Psoas muscle (tissue), 7 donors: ENCODE measurements at regions not wholly inside any gene's neighbourhood (a gene's known extent, or its start where the extent isn't known, plus 50 kb on each side); places are given as distances from the start of the nearest gene placed in this dataset.

Experiments used
- ATAC-seq, 4 donors: fragments of 200-7000 bp; cut with Tn5 transposase; one replicate each; pipeline ENCODE4 v1.9.1; 2020; ENCODE audit warnings: moderate library complexity in 3 of 4, mild to moderate bottlenecking in 2 of 4
- DNase-seq, 2 donors: peaks; one replicate each; pipeline ENCODE4 v3.0.0-alpha.2; 2020
- H3K27ac ChIP-seq: fragments of 200-600 bp; one replicate; pipeline ENCODE4 v1.8.0; 2022
- H3K27me3 ChIP-seq, 3 donors: fragments of 200-600 bp in 1 of 3; one replicate each; pipeline versions ENCODE4 v1.6.1 to v1.8.0; 2013 to 2022; ENCODE audit warnings: low read length in 2 of 3, mild to moderate bottlenecking in 2 of 3, moderate library complexity in 1 of 3; ENCODE audit not compliant: insufficient read depth in 3 of 3
- H3K36me3 ChIP-seq, 2 donors: fragments of 200-600 bp in 1 of 2; one replicate each; pipeline versions ENCODE4 v1.6.1 to v1.8.0; 2013 to 2022; ENCODE audit warnings: low read depth in 1 of 2, mild to moderate bottlenecking in 1 of 2, moderate library complexity in 1 of 2; ENCODE audit not compliant: insufficient read depth in 1 of 2
- H3K4me1 ChIP-seq: fragments of 200-600 bp; one replicate; pipeline ENCODE4 v1.8.0; 2022
- H3K4me3 ChIP-seq: fragments of 200-600 bp; one replicate; pipeline ENCODE4 v1.8.0; 2022; ENCODE audit warnings: mild to moderate bottlenecking
- H3K9me3 ChIP-seq: fragments of 200-600 bp; one replicate; pipeline ENCODE4 v1.8.0; 2022
- WGBS, 3 donors: extraction: QIAGEN DNeasy Blood & Tissue Kit; methylation state at CpG; one replicate each; pipeline versions ENCODE4 v1.1.6 to v1.1.7; 2013; 5-methylcytosine and 5-hydroxymethylcytosine counted together
- intact Hi-C, 2 donors: fragments of 100-400 bp; cut with DNase I; formaldehyde crosslinking; loops; one replicate each; pipeline versions ENCODE4 v1.11.0 to v1.14.2; 2022
- TF ChIP-seq, protein P1 (sequence below): fragments of 200-600 bp; IDR thresholded peaks from one replicate; pipeline ENCODE4 v1.8.0; 2022; ENCODE audit warnings: antibody characterized with exemption
- donor health status: healthy with polysubstance abuse.
- donor health status: DM: no; HTN: no; CAD: no; lungs with moderate emphysema.
- donor health status: Bipolar disorder and iron deficiency.
- donor health status: healthy.
- donor health status: DM: yes; HTN: yes; CAD: no.
- donor health status: DM: no; HTN: no; CAD: no.
- donor health status: DM: yes; HTN: yes; CAD: no.

- H3K4me3 ChIP-seq: no peak overlapping the region
- WGBS, 3 donors: 48 to 69% (median 56%) methylated on average over 3 of the region's 3 CpGs
- no peaks in the 10 kb centered on the region for H3K9me3 ChIP-seq
- ATAC-seq: peak in 1 of 4 donors; percentile 34
- no peak overlapping the region for H3K27ac ChIP-seq
- intact Hi-C loops: no loop called here
- no peaks in the 10 kb centered on the region for H3K27me3 ChIP-seq
- peaks cover 47% of the 10 kb centered on the region for H3K4me1 ChIP-seq
- no peak for DNase-seq
- TF ChIP-seq, protein P1, sequence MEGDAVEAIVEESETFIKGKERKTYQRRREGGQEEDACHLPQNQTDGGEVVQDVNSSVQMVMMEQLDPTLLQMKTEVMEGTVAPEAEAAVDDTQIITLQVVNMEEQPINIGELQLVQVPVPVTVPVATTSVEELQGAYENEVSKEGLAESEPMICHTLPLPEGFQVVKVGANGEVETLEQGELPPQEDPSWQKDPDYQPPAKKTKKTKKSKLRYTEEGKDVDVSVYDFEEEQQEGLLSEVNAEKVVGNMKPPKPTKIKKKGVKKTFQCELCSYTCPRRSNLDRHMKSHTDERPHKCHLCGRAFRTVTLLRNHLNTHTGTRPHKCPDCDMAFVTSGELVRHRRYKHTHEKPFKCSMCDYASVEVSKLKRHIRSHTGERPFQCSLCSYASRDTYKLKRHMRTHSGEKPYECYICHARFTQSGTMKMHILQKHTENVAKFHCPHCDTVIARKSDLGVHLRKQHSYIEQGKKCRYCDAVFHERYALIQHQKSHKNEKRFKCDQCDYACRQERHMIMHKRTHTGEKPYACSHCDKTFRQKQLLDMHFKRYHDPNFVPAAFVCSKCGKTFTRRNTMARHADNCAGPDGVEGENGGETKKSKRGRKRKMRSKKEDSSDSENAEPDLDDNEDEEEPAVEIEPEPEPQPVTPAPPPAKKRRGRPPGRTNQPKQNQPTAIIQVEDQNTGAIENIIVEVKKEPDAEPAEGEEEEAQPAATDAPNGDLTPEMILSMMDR: no peak
- H3K36me3 ChIP-seq: no peaks in the 10 kb centered on the region
Measured at GRCh38 chr1:39147099-39148025, 57.1 kb upstream of the MACF1 start.

DNA sequence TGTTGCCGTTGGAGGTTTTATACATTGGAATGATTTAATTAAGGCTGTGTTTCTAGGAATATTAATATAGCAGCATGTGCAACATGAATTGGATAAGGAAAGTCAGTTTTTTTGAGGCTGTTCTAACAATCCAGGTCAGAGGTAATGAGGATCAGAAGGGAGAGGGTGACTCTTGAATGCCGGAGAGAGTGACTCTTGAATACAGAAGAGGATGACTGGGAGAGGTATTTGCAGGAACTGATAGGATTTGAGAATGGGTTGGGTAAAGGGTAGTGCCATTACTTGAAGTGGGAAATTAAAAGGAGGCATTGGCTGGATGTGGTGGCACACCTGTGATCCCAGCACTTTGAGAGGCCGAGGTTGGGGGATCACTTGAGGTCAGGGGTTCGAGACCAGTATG lies 55.6 kb upstream of the MACF1 start:
- Histone ChIP-seq H3K27me3 (no peaks in the 10 kb centered on the region), H3K27ac (no peak overlapping the region), H3K4me3 (no peak overlapping the region), H3K9me3 (no peaks in the 10 kb centered on the region), H3K4me1 (peaks cover 54% of the 10 kb centered on the region), H3K36me3 (no peaks in the 10 kb centered on the region)
- 89 to 94% (median 93%) methylated on average over 4 of the region's 4 CpGs for WGBS, 3 donors
- TF ChIP-seq, protein P1: no peak
- ATAC-seq: peak in 1 of 4 donors; percentile 53
- no peak for DNase-seq
- intact Hi-C loops: no loop called here

- no peak overlapping the region for H3K27ac ChIP-seq
- TF ChIP-seq, protein P1: no peak
- intact Hi-C loops: no loop called here
- no peak overlapping the region for H3K4me3 ChIP-seq
- ATAC-seq (no peak), DNase-seq (no peak)
- no peaks in the 10 kb centered on the region for H3K36me3 ChIP-seq
- no peaks in the 10 kb centered on the region for H3K27me3 ChIP-seq
- no peaks in the 10 kb centered on the region for H3K9me3 ChIP-seq
- 66 to 73% (median 70%) methylated on average over 4 of the region's 4 CpGs for WGBS, 3 donors
- H3K4me1 ChIP-seq: peaks cover 58% of the 10 kb centered on the region
Measured at GRCh38 chr1:39149509-39149908, 55.0 kb upstream of the MACF1 start.

DNA sequence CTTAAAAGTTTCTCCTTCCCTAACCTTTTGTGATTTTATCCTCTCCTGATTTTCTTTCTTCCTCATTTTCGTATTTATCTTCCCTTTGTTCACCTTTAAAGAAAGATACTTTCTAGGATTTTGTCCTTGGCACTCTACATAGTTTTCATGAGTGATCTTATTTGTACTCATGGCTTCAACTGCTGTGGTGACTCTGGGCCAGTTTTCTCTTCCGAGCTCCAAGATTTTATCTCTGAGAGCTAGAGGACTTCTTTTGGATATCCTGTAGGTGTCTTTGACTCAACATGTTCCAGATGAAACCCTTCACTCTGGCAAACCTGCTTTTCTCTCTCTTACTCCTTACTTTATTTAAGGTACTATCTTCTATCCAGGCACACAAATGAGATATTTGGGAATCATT lies 53.7 kb upstream of the MACF1 start:
- no peaks in the 10 kb centered on the region for H3K27me3 ChIP-seq
- ATAC-seq: no peak
- intact Hi-C loops: no loop called here
- no peak overlapping the region for H3K4me3 ChIP-seq
- no peaks in the 10 kb centered on the region for H3K36me3 ChIP-seq
- no peak overlapping the region for H3K27ac ChIP-seq
- 41 to 63% (median 45%) methylated on average over 2 of the region's 2 CpGs for WGBS, 3 donors
- H3K4me1 ChIP-seq: peaks cover 60% of the 10 kb centered on the region
- no peaks in the 10 kb centered on the region for H3K9me3 ChIP-seq
- no peak for DNase-seq
- TF ChIP-seq, protein P1: no peak

GRCh38 chr1:39151267-39151666 lies 53.2 kb upstream of the MACF1 start:
- Histone ChIP-seq H3K27ac (no peak overlapping the region), H3K4me1 (peaks cover 60% of the 10 kb centered on the region)
- no peak for ATAC-seq

More at GRCh38 chr1:39151267-39151666, 53.2 kb upstream of the MACF1 start:
- H3K4me3 ChIP-seq: no peak overlapping the region
- no peaks in the 10 kb centered on the region for H3K27me3 ChIP-seq
- no peaks in the 10 kb centered on the region for H3K36me3 ChIP-seq
- intact Hi-C loops: no loop called here
- 78% methylated on average over 3 of the region's 3 CpGs for WGBS, 3 donors
- no peak for DNase-seq
- no peaks in the 10 kb centered on the region for H3K9me3 ChIP-seq
- TF ChIP-seq, protein P1: no peak
